ENCODE measurements at regions not wholly inside any gene's neighbourhood (a gene's known extent, or its start where the extent isn't known, plus 50 kb on each side); places are given as distances from the start of the nearest gene placed in this dataset.

- intact Hi-C loops (cut with micrococcal nuclease; ENCODE audit: unreplicated experiment) = loop anchor here (2.0 kb wide), 1 partner anchor 21 kb away; no protein-coding TSS in a partner anchor
- no peak for TF ChIP-seq CTCF (IDR thresholded peaks at IDR 0.05; ENCODE audit: insufficient read depth in 1 of 2, low read depth in 1 of 2, low read length in 1 of 2, severe bottlenecking in 1 of 2, unreplicated experiment in 1 of 2)
- Mint-ChIP-seq H3K4me1 (ENCODE audit: low read depth, unreplicated experiment) (no peaks in the 10 kb centered on the region), H3K9me3 (ENCODE audit: unreplicated experiment) (no peaks in the 10 kb centered on the region), H3K27me3 (ENCODE audit: insufficient read depth, unreplicated experiment) (peaks cover 16% of the 10 kb centered on the region), H3K4me3 (ENCODE audit: unreplicated experiment) (no peak overlapping the region), H3K27ac (ENCODE audit: unreplicated experiment) (no peak overlapping the region), H3K36me3 (ENCODE audit: insufficient read depth, unreplicated experiment) (no peaks in the 10 kb centered on the region)
- no peaks in the 10 kb centered on the region for H3K4me1 ChIP-seq
- no TSS peak for BruUV-seq (replicated peaks)
- H3K9me3 ChIP-seq = no peaks in the 10 kb centered on the region
- no peaks in the 10 kb centered on the region for H3K27me3 ChIP-seq (replicated peaks; ENCODE audit: control insufficient read depth, insufficient read depth, low read length)
- CTCF ChIA-PET = interaction anchor here (0.6 to 2.0 kb wide), 3 partner anchors 21 to 37 kb away, joined by 3 to 7 read pairs (median 3); no protein-coding TSS in a partner anchor
- no peak overlapping the region for H3K4me3 ChIP-seq (ENCODE audit: low read depth, low read length)
- H3K36me3 ChIP-seq (ENCODE audit: control insufficient read depth, insufficient read depth, low read length) = no peaks in the 10 kb centered on the region
- POLR2A ChIA-PET = no interaction called here
- DNase-seq = no peak
Observed at GRCh38 chr4:82247629-82248028, 126.2 kb downstream of the HNRNPD start.

DNA sequence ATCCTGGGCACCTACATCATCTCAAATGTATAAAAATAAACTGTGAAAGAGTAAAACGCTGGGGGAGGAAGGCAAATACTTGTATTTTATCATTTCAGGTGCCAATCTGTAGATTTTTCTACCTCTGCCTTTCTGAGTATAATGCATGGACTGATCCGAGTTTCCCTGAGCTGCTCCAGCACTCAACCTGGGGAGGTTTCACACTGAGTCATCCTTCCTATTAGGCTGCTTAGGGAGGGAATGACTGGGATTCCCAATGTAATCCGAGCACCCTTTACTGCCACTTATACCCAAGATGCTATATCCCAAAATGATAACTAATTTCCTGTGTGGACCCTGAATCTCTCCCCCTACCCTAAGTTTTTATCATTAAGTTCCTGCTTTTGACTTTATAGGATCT lies 126.6 kb downstream of the HNRNPD start:
- Mint-ChIP-seq H3K27me3 (ENCODE audit: insufficient read depth, unreplicated experiment) (peaks cover 18% of the 10 kb centered on the region), H3K4me3 (ENCODE audit: unreplicated experiment) (no peak overlapping the region), H3K4me1 (ENCODE audit: low read depth, unreplicated experiment) (no peaks in the 10 kb centered on the region), H3K9me3 (ENCODE audit: unreplicated experiment) (no peaks in the 10 kb centered on the region), H3K27ac (ENCODE audit: unreplicated experiment) (no peak overlapping the region), H3K36me3 (ENCODE audit: insufficient read depth, unreplicated experiment) (no peaks in the 10 kb centered on the region)
- DNase-seq = no peak
- Histone ChIP-seq H3K4me3 (ENCODE audit: low read depth, low read length) (no peak overlapping the region), H3K36me3 (ENCODE audit: control insufficient read depth, insufficient read depth, low read length) (no peaks in the 10 kb centered on the region), H3K4me1 (no peaks in the 10 kb centered on the region), H3K9me3 (no peaks in the 10 kb centered on the region), H3K27me3 (replicated peaks; ENCODE audit: control insufficient read depth, insufficient read depth, low read length) (no peaks in the 10 kb centered on the region)
- POLR2A ChIA-PET = no interaction called here
- CTCF ChIA-PET = interaction anchor here (1.0 to 2.0 kb wide), 2 partner anchors 21 to 38 kb away, joined by 3 to 7 read pairs; no protein-coding TSS in a partner anchor
- intact Hi-C loops (cut with micrococcal nuclease; ENCODE audit: unreplicated experiment) = no loop called here
- TF ChIP-seq CTCF (IDR thresholded peaks at IDR 0.05; ENCODE audit: insufficient read depth in 1 of 2, low read depth in 1 of 2, low read length in 1 of 2, severe bottlenecking in 1 of 2, unreplicated experiment in 1 of 2) = no peak
- no TSS peak for BruUV-seq (replicated peaks)

DNA sequence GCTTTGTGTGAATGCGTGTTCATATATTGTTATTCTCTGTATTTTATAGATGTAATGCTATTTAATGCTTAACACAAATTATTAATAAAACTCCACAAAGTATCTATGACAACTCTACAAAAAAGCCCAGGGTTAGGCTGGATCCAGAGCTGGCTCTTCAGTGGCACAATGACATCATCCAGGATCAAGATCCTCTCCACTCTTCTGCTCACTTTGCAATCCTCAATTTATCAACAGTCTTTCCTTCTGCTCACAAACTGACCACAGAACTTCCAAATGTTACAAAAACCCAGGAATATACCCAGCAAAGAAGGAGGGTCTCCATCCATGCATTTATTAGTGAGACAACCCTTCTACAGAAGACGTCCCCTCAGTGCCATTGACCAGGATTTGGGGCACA lies 132.3 kb downstream of the HNRNPD start:
- Mint-ChIP-seq H3K4me3 (ENCODE audit: unreplicated experiment) (no peak overlapping the region), H3K9me3 (ENCODE audit: unreplicated experiment) (peaks cover 4% of the 10 kb centered on the region), H3K27ac (ENCODE audit: unreplicated experiment) (no peak overlapping the region), H3K4me1 (ENCODE audit: low read depth, unreplicated experiment) (no peaks in the 10 kb centered on the region), H3K36me3 (ENCODE audit: insufficient read depth, unreplicated experiment) (no peaks in the 10 kb centered on the region), H3K27me3 (ENCODE audit: insufficient read depth, unreplicated experiment) (peaks cover 20% of the 10 kb centered on the region)
- no peak for DNase-seq
- TF ChIP-seq CTCF (IDR thresholded peaks at IDR 0.05; ENCODE audit: insufficient read depth in 1 of 2, low read depth in 1 of 2, low read length in 1 of 2, severe bottlenecking in 1 of 2, unreplicated experiment in 1 of 2) = no peak
- H3K4me3 ChIP-seq (ENCODE audit: low read depth, low read length) = no peak overlapping the region
- H3K4me1 ChIP-seq = no peaks in the 10 kb centered on the region
- POLR2A ChIA-PET = no interaction called here
- H3K9me3 ChIP-seq = no peaks in the 10 kb centered on the region
- H3K27me3 ChIP-seq (replicated peaks; ENCODE audit: control insufficient read depth, insufficient read depth, low read length) = no peaks in the 10 kb centered on the region
- CTCF ChIA-PET = no interaction called here
- intact Hi-C loops (cut with micrococcal nuclease; ENCODE audit: unreplicated experiment) = no loop called here
- no TSS peak for BruUV-seq (replicated peaks)
- H3K36me3 ChIP-seq (ENCODE audit: control insufficient read depth, insufficient read depth, low read length) = no peaks in the 10 kb centered on the region

Measured in Caco-2 (cell line).